GM10248 (cell line): ENCODE measurements at regions not wholly inside any gene's neighbourhood (a gene's known extent, or its start where the extent isn't known, plus 50 kb on each side); places are given as distances from the start of the nearest gene placed in this dataset.

Experiments used
- CTCF ChIA-PET: fragments of 300-600 bp; sonication (Branson Sonifier 250); formaldehyde crosslinking; extraction: SDS; loops from one replicate; lab custom pipeline; 2021; ENCODE audit warnings: antibody characterized with exemption; lab: Yijun Ruan, JAX
- POLR2A ChIA-PET: fragments of 350-650 bp; sonication (Branson Sonifier 250); formaldehyde crosslinking; extraction: SDS; loops from one replicate; lab custom pipeline; 2020; ENCODE audit warnings: antibody characterized with exemption; lab: Yijun Ruan, JAX
- DNase-seq: peaks from one replicate; pipeline ENCODE4 v3.0.0; 2012; ENCODE audit errors: extremely low spot score
- TF ChIP-seq, protein P1 (sequence below): IDR thresholded peaks from 2 replicates; pipeline ENCODE4 v1.5.1; 2012; ENCODE audit warnings: mild to moderate bottlenecking, low read depth; ENCODE audit errors: extremely low read depth, missing control alignments, control extremely low read depth

- DNase-seq, result no peak
- ChIA-PET CTCF (no interaction called here), POLR2A (no interaction called here)
- TF ChIP-seq, protein P1, sequence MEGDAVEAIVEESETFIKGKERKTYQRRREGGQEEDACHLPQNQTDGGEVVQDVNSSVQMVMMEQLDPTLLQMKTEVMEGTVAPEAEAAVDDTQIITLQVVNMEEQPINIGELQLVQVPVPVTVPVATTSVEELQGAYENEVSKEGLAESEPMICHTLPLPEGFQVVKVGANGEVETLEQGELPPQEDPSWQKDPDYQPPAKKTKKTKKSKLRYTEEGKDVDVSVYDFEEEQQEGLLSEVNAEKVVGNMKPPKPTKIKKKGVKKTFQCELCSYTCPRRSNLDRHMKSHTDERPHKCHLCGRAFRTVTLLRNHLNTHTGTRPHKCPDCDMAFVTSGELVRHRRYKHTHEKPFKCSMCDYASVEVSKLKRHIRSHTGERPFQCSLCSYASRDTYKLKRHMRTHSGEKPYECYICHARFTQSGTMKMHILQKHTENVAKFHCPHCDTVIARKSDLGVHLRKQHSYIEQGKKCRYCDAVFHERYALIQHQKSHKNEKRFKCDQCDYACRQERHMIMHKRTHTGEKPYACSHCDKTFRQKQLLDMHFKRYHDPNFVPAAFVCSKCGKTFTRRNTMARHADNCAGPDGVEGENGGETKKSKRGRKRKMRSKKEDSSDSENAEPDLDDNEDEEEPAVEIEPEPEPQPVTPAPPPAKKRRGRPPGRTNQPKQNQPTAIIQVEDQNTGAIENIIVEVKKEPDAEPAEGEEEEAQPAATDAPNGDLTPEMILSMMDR, result no peak
Observed at GRCh38 chr4:79757600-79757999, 315.4 kb downstream of the ANTXR2 start.

DNA sequence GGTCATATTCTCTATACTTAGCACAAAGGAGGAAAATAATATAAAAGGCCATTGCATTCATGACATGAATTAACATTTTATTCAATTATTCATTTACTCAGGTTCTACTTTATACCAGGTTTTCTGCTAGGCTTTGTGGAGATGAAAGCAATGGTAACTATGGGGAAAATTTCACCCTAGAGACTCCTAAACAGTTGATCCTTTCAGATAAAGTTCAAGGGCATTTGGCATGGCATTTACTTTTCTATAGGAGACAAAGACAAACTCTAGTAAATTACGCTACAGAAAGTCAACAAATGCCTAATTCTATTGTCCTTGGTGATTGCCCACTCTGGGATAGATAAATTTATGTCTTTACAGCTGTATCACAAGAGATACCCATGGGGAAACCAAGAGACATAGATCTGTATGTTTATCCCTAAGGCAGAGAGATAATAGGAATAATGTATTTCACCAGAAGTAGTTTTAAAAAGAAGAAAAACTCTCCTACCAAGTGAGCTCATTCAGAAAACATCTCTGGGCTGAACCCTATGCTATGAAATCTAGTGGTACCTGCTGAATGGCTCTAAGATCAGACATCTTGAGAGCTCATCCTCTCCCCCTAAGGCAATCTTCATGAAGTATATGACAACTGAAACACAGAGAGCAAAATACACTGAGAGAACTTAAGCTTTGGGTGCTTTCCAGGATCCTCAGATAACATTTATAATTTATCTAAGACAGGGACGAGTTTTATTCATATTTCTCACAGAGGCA, 316.7 kb downstream of the ANTXR2 start:
- ChIA-PET POLR2A (no interaction called here), CTCF (interaction anchor here (1.0 kb wide), 2 partner anchors 9 to 43 kb away, joined by 3 read pairs; no protein-coding TSS in a partner anchor)
- TF ChIP-seq, protein P1, result no peak
- DNase-seq, result no peak

DNA sequence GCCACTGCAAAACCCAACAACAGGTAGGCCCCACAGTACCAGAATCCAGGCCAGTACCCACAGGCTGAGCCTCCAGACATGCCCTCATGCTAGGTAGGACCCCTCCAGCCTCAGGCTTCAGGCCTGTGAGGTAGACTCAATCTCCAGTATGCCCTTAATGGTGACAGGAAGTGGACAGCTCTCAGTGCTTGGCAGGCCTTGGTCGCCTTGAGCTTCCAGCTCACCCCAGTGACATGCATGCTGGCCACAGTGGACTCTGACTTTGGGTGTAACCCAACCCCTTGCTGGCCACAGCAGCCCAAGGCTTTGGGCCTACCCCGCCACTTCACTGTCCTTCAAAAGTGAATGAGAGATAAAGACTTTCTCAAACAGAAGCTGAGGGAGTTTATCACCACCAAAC, 324.2 kb downstream of the ANTXR2 start:
- no peak for DNase-seq
- CTCF ChIA-PET, result interaction anchor here (0.9 kb wide), 1 partner anchor 10 kb away, joined by 3 read pairs; no protein-coding TSS in a partner anchor
- TF ChIP-seq, protein P1, result no peak
- POLR2A ChIA-PET, result no interaction called here

DNA sequence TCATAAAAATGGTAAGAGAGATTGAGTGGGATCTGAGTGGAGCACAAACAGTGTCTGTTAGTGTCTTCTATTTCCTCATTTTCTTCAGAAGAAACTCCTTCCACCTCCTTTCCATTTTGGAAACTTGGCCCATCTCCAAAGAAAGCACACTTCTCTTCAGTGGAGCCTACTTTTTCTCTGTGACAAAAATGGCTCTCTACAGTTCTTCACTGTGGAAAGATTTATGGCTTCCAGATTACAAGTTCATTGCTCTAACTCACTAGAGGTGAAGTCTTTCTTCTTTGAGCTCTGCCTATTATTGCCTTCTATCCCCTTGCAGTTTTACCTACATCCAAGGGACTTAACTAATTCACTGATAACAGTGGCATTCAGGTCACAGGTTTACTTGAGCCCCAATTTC, 325.8 kb downstream of the ANTXR2 start:
- no peak for DNase-seq
- POLR2A ChIA-PET, result no interaction called here
- CTCF ChIA-PET, result no interaction called here
- TF ChIP-seq, protein P1, result no peak

DNA sequence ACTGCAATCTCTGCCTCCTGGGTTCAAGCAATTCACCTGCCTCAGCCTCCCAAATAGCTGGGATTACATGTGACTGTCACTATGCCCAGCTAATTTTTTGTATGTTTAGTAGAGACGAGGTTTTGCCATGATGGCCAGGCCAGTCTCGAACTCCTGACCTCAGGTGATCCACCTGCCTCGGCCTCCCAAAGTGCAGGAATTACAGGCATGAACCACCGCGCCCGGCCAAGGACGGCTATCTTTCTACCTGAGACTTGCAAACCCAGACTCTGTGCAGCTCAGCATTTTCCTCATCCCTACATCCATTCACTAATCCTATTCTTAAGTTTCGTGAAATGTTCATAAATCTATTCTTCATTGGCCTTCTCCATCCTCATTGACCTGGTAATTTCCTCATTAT, 330.0 kb downstream of the ANTXR2 start:
- ChIA-PET POLR2A (no interaction called here), CTCF (no interaction called here)
- no peak for DNase-seq
- TF ChIP-seq, protein P1, result no peak

- POLR2A ChIA-PET, result no interaction called here
- TF ChIP-seq, protein P1, result no peak
- CTCF ChIA-PET, result no interaction called here
- DNase-seq, result no peak
Observed at GRCh38 chr4:79739912-79740311, 331.9 kb upstream of the GK2 start.
